ENCODE measurements at regions not wholly inside any gene's neighbourhood (a gene's known extent, or its start where the extent isn't known, plus 50 kb on each side); places are given as distances from the start of the nearest gene placed in this dataset.
"Not testable (repeated sequence)": the region's sequence is repeated elsewhere in the genome, so short reads cannot be mapped to it uniquely, and the experiment has no call there.

DNA sequence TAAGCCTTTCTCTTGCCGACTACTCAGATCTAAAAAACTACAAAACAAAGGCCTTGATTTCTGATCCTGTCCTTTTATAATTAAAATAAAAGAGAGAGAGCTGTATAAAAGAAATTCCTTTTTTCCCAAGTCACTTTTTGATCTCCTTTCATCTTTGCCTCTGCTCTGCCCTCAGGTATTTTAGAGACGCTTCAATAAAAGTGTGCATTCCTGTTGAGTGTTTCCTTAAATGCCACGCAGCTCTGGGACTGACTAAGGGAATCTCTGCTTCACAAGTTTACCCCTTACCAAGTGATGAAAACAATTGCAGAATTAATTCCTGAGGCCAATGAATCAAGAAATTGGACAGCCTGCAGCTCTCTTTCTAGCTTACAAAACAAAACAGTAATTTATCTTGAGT is 1109.8 kb downstream of the TMTC2 start:
- DNase-seq: no peak

DNA sequence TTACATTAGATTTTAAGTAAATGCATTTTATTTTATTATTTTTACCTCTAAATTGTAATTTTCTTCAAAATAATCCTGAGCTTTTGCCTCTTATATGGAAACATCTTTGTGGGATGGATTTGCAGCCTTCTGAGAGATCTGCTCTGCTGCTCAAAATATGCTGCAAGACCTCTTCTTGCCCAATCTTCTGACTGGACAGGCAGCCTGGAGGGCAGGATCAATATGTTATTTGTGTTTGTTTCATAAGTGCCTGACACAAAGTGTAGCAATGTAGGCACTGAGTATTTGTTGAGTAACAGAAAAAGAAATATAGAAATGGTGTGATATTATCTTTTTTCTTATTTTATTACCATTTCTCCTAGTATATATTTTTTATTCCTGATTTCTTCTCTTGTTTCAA is 1106.9 kb downstream of the TMTC2 start:
- no peak for DNase-seq

DNA sequence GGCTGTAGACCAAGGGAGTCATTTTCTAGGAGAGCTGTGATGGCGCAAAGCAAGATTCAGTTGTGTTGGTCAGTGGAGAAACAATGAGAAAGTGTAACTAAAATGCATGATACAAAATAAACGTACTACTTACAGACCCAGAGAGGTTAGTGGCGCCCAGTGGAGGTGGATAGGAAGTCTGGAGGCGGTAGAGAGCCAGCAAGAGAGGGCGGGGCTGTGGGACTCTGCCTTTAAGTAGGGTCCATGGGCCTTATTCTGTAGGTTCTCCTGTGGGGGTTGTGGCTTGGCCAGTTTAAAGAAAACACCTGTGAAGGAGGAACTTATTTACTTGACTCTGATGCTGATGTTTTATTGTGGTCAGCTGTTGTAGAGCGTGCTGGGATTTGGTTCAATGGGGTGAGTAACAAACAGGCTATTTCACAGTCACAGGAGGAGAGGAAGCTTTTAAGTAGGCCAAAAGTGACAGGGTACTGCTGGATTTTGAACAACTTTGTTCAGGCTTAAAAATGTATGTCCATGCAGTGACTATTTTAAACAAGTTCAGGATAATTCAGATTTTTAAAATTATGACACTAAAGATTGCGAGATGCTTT is 1097.7 kb downstream of the TMTC2 start:
- no peak for DNase-seq

DNA sequence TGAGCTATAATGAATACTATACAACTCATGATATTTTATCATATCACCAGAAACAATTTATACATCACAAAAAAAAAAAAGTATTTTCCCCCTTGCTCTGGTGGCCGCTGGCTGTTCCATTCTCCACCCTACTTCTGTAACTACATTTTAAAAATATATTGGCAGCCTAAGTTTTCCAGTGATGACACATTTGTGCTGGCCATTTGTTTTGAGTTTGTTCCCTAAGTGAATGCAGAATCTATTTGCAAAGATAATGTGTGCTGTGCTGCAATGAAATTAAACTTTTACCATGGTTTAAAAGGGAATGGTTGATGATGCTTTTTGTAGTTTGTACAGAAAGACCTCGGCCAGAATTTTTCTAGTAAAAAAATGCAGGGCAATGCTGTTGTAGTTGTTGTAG is 1092.8 kb downstream of the TMTC2 start:
- DNase-seq: no peak

DNA sequence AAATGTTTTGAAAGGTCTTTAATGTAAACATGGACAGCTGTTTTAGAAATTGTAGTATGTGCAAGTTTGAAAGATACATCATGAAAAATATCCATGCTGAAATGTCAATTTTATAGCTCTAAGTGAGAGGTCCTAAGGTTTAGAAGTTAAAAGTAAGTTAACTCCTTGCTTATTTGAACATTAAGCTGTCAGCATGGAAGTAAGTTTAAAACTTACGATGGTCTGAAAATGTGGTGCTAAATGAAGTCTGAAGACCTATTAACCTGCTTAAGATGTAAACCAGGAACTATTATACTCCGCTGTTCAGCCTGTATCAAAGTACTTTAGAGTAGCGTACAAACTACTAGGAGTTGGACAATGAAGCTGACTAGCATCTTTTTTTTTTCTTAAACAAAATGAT is 1082.4 kb downstream of the TMTC2 start:
- DNase-seq: no peak

DNA sequence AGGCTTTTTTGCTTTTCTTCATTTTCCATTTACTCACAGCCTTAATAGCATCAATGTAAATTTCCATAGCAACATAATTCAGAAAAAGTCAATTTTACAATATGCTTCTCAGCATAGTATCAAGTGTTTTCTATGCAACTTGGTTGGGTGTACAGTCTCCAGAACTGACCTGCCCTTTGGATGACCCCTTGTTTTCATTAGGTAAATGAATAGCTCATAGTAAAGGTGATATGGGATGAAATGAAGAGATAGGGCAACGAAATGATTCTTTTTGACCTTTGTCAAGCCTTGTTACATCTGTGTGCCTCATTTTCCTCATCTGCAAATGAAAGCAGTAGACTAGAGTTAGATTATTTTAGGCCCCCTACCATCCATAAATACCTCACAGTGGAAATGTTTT is 1081.0 kb downstream of the TMTC2 start:
- DNase-seq: no peak

DNA sequence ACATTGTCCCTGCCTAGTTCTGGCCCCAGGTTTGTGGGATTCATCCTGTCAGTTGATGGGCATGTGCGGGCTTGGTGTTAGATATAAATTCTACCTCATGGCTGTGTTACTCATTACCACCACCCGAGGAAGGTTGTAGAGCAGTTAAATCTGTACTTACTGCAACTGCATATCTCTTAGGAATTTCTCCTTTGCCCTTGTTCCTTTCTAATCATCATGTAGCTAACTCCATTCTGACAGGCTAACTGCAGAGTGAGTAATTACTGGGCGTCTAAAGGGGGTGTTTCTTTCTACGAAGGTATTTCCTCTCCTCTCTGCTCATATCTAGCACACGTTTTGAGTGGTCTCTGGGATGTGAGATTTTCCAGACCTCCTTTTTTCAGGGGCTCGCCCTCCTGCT is 1076.7 kb downstream of the TMTC2 start:
- DNase-seq: no peak

DNA sequence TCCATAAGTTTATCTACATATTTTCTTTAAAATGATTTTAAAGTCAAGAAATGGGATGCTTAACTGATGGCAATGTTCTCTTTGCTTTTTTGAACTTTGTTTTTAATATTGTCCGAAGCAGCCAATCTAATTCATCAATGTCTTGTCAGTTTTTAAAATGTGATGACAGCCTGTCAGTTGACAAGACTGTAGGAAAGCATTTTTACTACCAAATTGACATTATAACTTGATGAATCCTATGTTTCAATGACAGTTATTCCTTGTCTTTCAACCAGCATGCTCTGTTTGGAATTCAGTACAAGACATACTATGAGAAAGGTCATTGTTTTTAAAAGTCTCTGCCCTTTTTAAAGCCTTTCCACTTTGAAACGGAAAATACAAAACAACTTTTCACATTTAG is 1073.2 kb downstream of the TMTC2 start:
- DNase-seq: no peak

DNA sequence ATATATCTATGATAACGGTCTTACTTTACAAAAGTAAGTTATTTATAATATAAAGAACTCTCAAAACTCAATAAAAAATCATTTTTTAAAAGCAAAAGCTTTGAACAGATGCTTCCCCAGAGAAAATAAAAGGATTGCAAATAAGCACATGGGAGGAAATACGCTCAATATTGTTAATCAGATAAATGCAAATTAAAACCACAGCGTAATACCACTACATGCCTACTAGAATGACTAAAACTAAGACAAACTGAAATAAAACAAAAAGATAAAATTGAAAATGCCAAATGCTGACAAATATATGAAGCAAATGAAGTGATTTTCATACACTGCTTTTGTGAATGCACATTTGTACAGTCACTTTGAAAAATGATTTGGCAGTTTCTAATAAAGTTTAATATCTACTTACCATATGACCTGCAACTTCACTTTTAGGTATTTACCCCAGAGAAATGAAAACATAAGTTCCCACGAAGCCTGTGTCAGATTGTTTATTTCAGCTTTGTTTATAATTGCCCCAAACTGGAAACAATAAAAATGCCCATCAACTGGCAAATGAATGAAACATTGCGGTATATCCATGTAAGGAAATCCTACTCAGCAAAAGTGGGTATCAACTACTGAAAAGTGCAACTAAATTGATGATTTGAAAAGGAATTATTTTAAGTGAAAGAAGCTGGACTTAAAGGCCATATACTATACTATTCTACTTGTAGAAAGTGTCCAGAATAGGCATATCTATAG is 1072.4 kb downstream of the TMTC2 start:
- DNase-seq: no peak

DNA sequence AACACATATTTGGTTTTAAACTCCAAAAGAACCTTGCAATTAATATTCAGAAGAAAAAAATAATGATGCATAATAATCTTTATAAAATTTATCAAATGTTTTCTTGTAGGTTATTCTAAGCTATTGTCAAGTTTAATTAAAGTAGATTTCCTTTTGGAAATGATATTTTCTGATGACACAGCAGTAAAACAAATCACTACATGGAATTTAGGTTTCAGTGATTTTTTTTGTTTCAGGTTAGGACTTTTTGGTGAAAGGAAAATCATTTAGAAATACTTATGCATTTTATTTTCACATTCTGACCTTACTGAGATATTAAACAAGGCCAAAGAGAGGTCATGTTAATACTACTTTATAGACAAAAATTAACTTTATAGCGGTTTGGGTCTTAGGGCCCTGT is 1067.2 kb downstream of the TMTC2 start:
- DNase-seq: no peak

DNA sequence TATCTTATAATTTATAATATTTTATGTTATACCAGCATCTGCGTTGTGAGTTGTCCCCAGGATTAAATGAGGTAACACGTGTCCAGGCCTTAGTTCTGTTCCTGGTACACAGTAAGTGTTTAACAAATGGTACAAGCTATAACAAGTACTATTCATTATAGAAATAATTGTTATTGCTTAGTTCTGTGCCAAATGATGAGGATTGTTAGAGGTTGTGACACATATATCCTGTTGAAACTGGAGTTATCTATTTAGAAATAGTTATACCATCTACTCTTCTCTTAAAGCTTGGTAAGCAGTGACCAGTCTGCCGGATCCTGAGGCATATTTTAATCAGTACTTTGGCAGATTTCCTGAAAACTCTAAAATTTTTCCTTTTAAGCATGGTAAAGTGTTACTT is 1066.5 kb downstream of the TMTC2 start:
- DNase-seq: no peak

DNA sequence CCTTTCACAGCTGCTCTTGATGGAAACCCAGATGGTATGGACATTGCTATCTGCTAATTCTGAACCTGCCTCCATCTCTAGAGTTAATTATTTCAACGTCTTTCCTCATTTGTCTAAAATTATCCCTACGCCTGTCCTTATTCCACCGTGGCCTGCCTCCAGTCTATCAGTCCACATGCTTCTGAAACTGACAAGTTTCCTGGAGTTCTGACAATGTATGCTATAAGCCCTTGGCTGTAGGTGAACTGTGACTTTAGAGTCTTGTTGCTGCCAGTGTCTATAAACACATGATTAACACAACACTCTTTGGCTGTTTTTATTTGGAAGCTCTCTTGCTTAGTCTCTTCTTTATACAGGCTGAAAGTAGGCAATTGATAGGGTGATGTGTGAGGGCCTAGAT is 1052.9 kb downstream of the TMTC2 start:
- no peak for DNase-seq

DNA sequence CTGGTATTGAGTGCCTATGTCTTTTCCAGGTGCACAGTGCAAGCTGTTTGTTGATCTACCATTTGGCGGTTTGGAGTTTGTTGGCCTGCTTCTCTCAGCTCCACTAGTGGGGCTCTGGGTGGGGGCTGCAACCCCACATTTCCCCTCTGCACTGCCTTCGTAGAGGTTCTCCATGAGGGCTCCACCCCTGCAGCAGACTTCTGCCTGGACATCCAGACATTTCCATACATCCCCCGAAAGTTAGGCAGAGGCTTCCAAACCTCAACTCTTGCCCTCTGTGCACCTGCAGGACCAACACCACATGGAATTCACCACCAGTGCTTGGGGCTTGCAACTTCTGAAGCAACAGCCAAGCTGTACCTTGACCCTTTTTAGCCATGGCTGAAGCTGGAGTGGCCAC is 1024.1 kb downstream of the TMTC2 start:
- DNase-seq: no peak

DNA sequence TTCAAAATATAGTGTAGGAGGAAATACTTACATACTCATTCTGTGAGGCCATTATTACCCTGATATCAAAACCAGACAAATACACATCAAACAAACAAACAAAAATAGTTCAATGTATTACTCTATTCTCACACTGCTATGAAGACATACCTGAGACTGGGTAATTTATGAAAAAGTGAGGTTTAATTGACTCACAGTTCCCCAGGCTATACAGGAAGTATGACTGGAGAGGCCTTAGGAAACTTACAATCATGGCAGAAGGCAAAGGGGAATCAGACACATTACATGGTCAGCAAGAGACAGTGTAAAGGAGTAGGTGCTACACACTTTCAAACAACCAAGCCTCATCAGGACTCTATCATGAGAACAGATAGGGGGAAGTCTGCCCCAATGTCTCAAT is 1023.2 kb downstream of the TMTC2 start:
- DNase-seq: no peak

DNA sequence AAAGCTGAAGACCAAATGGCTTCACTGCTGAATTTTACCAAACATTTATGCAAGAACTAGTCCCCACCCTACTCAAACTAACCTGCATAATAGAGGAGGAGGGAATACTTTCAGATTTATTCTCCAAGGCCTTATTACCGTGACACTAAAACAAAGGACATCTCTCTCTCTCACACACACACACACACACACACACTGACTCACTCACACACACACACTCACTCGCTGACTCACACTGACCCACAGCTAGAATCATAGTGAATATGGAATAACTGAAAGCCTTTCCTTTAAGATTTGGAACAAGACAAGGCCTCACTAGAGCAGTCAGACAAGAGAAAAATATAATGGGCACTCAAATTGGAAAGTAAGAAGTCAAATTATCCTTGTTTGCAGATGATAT is 1014.1 kb downstream of the TMTC2 start:
- DNase-seq: no peak

DNA sequence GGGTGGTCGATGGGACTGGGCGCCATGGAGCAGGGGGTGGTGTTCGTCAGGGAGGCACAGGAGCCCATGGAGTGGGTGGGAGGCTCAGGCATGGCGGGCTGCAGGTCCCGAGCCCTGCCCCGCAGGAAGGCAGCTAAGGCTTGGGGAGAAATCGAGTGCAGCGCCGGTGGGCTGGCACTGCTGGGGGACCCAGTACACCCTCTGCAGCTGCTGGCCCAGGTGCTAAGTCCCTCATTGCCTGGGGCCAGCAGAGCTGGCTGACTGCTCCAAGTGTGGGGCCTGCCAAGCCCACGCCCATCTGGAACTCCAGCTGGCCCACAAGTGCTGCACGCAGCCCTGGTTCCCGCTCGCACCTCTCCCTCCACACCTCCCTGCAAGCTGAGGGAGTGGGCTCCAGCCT is 1009.6 kb downstream of the TMTC2 start:
- not testable (repeated sequence) for DNase-seq

DNA sequence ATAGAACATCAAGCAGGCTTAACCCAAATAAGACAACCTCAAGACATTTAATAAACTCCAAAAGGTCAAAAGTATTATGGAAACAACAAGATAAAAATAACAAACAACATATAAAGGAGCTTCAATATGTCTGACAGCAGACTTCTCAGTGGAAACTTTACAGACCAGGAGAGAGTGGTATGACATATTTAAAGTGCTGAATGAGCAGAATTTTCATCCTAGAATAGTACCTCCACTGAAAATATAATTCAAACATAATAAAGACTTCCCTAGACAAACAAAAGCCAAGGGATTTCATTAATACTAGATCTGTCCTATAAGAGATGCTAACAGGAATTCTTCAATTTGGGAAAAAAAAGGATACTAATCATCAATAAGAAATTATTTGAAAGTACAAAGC is 1005.0 kb downstream of the TMTC2 start:
- no peak for DNase-seq

DNA sequence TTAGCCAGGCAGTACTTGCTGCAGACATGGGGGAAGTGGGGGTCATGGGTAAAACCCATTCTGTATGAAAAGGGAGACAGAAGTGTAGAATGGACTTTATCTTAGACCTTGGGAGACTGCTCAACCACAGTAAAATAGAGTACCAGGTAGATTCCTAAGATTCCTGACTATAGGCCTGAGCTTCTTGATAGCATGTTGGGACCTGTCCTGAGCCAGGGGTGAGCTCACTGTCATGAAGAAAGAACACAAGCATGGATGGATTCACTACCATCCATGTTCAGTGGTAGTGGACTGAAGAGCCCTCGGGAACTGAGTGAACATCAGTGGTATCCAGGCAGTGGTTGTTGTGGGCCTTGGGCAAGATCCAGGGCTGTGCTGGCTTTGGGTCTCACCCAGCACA is 1003.8 kb downstream of the TMTC2 start:
- DNase-seq: no peak

DNA sequence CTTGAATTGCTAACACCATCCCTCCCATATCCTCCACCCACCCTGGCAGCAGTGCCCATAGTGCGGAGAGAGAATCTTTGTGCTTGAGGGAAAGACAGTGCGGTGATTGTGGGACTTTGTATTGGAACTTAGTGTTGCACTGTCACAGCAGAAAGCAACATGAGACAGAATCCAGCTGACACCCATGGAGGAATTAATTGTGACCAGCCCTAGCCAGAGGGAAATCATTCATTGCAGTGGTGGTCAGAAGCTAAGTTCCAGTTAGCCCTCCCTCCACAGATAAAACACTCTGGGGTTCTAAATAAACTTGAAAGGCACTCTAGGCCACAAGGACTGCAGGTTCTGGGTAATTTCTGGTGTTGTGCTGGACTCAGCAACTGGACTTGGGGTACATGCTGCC is 1002.6 kb downstream of the TMTC2 start:
- no peak for DNase-seq

DNA sequence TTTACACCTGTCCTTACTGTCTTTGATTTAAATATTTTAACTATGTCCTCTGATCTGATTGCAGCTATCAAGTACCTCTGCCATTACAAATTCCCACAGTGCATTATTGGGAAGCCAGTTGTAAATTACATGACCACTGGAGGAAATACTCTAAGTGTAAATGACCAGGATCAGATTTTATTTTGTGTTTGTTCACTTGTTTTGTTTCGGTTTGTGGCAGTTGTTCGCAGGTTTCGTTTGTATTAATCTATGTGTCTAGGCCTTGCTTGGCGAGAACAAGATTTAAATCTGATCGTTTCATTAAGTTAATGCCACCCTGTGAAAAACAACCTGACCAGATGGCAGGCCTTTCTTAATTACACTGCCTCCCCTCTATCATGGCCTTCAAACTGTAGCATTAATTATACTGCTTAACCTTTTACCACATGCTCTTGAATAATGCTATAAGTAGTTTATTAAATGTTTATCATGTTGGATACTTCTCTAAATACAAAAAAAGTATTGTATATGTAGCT is 990.1 kb downstream of the TMTC2 start:
- DNase-seq: no peak

DNA sequence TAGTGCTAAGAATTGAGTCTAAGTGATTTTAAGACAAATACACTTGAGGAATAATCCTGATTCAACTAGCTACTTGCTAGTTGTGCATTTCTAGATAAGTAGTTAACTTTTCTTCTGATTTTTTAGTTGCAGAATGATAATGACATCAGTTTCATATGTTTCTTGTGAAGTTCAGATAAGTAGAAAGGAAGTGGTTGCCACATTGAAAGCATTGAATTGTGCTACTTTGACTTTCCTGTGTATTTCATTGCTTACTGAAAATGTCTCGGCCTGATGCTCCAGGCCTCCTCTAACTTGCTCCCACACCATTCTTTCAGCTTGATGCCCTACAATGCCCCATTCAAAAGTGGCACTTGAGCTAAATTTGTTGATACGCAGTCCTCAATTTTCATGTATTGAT is 980.0 kb downstream of the TMTC2 start:
- DNase-seq: no peak

DNA sequence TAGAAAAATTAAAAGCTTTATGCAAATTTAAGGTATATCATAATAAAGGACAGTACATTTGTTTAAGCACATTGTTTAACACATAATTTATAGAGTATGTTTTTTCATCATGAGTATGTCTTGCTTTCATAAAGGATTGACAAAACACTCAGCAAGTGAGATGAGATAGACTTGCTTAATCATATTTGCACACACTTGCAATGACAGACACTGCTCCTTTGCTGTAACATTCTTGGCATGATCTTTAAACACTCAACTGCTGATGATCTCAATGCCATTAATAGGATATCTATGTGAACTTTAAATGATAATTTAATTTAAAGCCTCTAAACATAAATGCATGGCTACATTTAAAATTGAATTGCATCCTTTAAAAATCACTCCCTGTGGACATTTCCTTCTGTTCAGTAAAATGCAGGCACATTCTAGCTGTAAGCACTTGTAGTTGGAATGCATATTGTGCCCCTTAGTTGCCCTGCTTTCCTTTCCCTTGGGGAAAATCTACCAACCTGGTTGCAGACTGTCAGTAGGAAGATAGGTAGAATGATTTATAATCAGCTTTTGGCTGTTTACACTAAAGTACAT is 979.0 kb downstream of the TMTC2 start:
- DNase-seq: no peak

DNA sequence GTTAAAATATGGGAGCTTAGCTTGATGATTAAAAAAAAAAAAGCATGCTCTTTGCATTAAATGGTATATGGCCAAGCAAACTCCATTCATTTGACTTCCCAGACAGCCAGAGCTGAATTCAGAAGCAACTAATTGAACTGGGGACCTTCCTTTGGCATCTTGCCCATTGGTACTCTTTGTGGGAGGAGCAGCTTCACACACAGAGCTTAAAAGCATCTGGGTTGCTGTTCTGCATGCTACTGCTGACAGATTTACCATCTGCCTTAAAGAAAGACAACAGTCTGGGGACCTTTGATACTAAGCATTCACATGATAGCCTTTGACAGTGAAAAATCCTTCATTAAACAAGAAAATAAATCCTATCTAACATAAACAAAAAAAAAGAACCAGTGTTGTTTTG is 977.9 kb downstream of the TMTC2 start:
- DNase-seq: no peak

DNA sequence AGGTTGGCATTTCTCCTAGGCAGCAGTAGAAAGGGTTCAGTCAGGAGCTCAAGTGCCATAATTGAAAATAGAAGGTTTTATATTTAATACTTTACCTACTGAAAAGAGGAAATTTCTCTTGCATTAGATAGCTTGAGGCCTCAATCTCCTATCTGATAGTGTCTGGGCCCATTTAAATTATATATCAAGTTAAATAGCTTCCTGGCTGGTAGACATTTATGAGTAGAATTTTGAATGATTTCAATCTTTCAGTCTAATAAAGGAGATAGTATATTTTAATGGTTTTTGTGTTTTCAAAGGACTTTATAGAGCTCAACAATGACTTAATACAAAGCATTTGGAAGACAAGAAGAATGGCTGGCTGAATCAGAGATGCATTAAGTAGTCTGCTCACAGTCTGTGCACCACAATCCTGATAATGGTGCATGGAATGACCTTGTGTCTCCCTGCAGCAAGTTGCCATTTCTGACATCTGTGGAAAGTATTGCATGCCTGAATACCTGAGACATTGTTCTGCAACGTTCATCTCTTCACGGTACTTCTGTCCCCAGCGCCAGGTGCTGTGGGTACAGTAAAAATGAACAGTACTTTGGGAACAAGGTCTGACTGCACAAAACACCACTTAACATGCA is 974.1 kb downstream of the TMTC2 start:
- DNase-seq: no peak
